Uterus (tissue), 3 donors: ENCODE measurements at regions not wholly inside any gene's neighbourhood (a gene's known extent, or its start where the extent isn't known, plus 50 kb on each side); places are given as distances from the start of the nearest gene placed in this dataset.

Source experiments
- DNase-seq, 2 donors: peaks; one replicate each; pipeline ENCODE4 v3.0.0-alpha.2; 2019 to 2020
- H3K27ac ChIP-seq, 2 donors: fragments of 200-600 bp; sonication (generic); 1 replicate in 1 of 2; 2 replicates in 1 of 2; pipeline ENCODE4 v1.5.1; 2016 to 2018
- H3K27me3 ChIP-seq, 2 donors: fragments of 200-600 bp; sonication (generic); one replicate each; pipeline ENCODE4 v1.5.1; 2018 to 2019; ENCODE audit warnings: control low read depth in 1 of 2
- H3K36me3 ChIP-seq, 2 donors: fragments of 200-600 bp; sonication (generic); one replicate each; pipeline ENCODE4 v1.5.1; 2019; ENCODE audit warnings: control low read depth in 1 of 2
- H3K4me1 ChIP-seq, 2 donors: fragments of 200-600 bp; sonication (generic); one replicate each; pipeline ENCODE4 v1.5.1; 2018 to 2019; ENCODE audit warnings: control low read depth in 1 of 2
- H3K4me3 ChIP-seq, 2 donors: fragments of 200-600 bp; sonication (generic); 1 replicate in 1 of 2; 2 replicates in 1 of 2; pipeline ENCODE4 v1.5.1; 2018 to 2019; ENCODE audit warnings: mild to moderate bottlenecking in 1 of 2
- H3K9me3 ChIP-seq, 2 donors: fragments of 200-600 bp; sonication (generic); one replicate each; pipeline ENCODE4 v1.5.1; 2019; ENCODE audit warnings: control low read depth in 1 of 2
- POLR2A ChIP-seq, 2 donors: fragments of 450-650 bp; IDR thresholded peaks; one replicate each; pipeline ENCODE4 v1.6.1; 2016; ENCODE audit warnings: antibody characterized with exemption in 2 of 2, mild to moderate bottlenecking in 1 of 2, moderate library complexity in 1 of 2
- intact Hi-C: fragments of 100-400 bp; cut with DNase I; formaldehyde crosslinking; loops from one replicate; pipeline ENCODE4 v1.15.1; 2023; ENCODE audit warnings: low total_unique reads
- TF ChIP-seq, protein P1 (sequence below), 4 experiments: fragments of 200-600 bp in 2 of 4; fragments of 450-650 bp in 2 of 4; sonication (generic) in 2 of 4; IDR thresholded peaks; one replicate each; pipeline ENCODE4 v1.5.1; 2016 to 2019; ENCODE audit warnings: antibody characterized with exemption in 4 of 4, mild to moderate bottlenecking in 2 of 4, moderate library complexity in 1 of 4
- donor health status: DM: yes; HTN: yes; CAD: no.

DNA sequence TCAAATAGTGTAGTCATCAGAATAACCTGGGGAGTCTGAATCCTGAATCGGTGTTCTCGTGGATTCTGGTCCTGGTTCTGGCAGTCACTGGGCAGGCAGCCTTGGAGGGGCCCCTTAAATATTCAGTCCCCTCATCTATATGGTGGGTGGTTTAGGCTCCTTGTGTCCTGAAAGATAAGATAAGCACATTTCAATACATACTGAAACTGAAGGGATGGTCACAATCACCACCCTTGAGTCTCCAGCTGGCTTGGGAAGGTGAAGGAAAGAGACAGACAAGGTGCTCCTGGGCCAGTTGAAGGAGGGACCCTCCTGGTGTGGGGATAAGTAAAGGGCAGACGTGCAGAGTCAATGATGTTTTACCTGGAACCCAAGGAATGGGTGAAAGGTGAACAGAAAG, 146.7 kb downstream of the CXCL12 start:
- no peak overlapping the region for H3K27ac ChIP-seq
- no peaks in the 10 kb centered on the region for H3K9me3 ChIP-seq
- H3K4me1 ChIP-seq = no peaks in the 10 kb centered on the region
- TF ChIP-seq, protein P1, sequence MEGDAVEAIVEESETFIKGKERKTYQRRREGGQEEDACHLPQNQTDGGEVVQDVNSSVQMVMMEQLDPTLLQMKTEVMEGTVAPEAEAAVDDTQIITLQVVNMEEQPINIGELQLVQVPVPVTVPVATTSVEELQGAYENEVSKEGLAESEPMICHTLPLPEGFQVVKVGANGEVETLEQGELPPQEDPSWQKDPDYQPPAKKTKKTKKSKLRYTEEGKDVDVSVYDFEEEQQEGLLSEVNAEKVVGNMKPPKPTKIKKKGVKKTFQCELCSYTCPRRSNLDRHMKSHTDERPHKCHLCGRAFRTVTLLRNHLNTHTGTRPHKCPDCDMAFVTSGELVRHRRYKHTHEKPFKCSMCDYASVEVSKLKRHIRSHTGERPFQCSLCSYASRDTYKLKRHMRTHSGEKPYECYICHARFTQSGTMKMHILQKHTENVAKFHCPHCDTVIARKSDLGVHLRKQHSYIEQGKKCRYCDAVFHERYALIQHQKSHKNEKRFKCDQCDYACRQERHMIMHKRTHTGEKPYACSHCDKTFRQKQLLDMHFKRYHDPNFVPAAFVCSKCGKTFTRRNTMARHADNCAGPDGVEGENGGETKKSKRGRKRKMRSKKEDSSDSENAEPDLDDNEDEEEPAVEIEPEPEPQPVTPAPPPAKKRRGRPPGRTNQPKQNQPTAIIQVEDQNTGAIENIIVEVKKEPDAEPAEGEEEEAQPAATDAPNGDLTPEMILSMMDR (IDR thresholded peaks at IDR 0.05) = no peak
- no peak for TF ChIP-seq POLR2A (IDR thresholded peaks at IDR 0.05)
- no peak for DNase-seq
- H3K27me3 ChIP-seq = no peaks in the 10 kb centered on the region
- H3K36me3 ChIP-seq = no peaks in the 10 kb centered on the region
- intact Hi-C loops = no loop called here
- H3K4me3 ChIP-seq = no peak overlapping the region

DNA sequence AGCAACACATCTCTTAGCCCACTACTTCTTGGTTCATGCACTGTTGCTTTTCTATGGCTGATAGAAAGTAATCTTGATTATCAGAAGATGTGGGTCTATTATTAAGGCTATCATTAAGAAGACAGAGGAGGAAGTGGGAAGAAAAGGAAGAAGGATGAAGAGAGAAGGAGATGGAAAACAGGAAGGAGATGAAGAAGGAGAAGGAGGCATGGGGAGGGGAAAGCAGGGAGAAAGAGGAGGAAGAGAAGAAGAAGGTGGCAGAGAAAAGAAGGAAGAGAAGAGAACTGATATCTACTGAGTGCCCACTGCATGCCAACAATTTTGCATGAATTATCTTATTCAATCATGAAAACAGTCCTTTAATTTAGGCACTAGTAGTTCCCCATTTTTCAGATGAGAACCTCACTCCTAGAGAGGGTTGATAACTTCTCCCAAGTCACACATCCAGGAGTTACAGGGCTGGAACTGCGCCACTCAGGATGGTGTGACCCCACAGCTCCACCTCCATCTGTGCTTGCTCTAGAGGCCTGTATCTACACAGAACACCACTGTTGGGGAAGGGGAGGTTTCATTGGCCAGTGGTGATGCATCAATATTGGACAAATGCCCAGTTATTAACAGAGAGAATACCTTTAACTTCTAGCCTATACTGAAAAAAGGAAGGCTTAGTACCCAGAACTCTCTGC, 147.4 kb downstream of the CXCL12 start:
- TF ChIP-seq, protein P1 (IDR thresholded peaks at IDR 0.05) = no peak
- no peak for TF ChIP-seq POLR2A (IDR thresholded peaks at IDR 0.05)
- Histone ChIP-seq H3K27ac (no peak overlapping the region), H3K4me1 (no peaks in the 10 kb centered on the region), H3K36me3 (no peaks in the 10 kb centered on the region), H3K4me3 (no peak overlapping the region), H3K27me3 (no peaks in the 10 kb centered on the region), H3K9me3 (no peaks in the 10 kb centered on the region)
- intact Hi-C loops = no loop called here
- DNase-seq = no peak

DNA sequence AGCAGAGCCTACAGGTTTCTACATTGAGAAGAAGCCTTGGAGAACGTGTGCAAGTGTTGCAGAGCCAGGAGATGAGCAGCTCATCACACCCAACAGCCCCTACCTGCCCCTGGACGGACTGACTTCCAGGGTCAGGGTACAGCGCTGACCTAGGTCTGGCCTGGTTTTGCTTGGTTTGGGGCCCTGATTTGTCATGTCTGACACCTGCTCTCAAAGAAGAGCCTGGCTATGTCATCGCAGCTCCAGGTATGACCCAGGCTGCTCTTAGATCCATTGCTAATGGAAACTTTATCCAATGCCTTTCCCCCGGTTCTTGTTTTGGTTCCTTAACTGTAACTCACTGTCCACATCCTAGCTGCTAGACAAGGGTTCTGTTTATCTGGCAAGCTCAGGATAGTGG, 149.5 kb downstream of the CXCL12 start:
- Histone ChIP-seq H3K36me3 (no peaks in the 10 kb centered on the region), H3K4me1 (no peaks in the 10 kb centered on the region), H3K27me3 (no peaks in the 10 kb centered on the region), H3K9me3 (no peaks in the 10 kb centered on the region), H3K27ac (no peak overlapping the region), H3K4me3 (no peak overlapping the region)
- TF ChIP-seq, protein P1 (IDR thresholded peaks at IDR 0.05) = no peak
- TF ChIP-seq POLR2A (IDR thresholded peaks at IDR 0.05) = no peak
- intact Hi-C loops = no loop called here
- DNase-seq = no peak

DNA sequence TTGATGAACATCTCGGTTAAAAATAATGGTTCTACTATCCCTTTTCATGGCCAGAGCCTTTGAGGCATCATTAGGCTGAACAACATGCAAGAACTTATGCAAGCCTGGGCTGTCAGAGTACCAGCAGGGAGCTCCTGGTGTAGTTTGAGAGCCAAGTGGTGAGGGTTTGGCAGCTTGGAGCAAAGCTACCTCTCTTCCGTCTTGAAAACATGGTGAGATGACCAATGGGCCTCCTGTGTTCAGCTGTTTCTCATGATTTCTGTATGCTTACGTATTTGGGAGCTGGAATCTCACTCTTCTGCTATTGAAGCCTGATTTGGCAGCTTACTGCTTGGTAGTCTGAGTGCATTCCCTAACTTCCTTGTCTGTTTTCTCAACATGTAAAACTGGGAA, 150.4 kb downstream of the CXCL12 start:
- H3K9me3 ChIP-seq = no peaks in the 10 kb centered on the region
- no peaks in the 10 kb centered on the region for H3K36me3 ChIP-seq
- no peak overlapping the region for H3K27ac ChIP-seq
- no peaks in the 10 kb centered on the region for H3K27me3 ChIP-seq
- intact Hi-C loops = no loop called here
- no peaks in the 10 kb centered on the region for H3K4me1 ChIP-seq
- no peak for TF ChIP-seq POLR2A (IDR thresholded peaks at IDR 0.05)
- TF ChIP-seq, protein P1 (IDR thresholded peaks at IDR 0.05) = no peak
- DNase-seq = no peak
- H3K4me3 ChIP-seq = no peak overlapping the region

DNA sequence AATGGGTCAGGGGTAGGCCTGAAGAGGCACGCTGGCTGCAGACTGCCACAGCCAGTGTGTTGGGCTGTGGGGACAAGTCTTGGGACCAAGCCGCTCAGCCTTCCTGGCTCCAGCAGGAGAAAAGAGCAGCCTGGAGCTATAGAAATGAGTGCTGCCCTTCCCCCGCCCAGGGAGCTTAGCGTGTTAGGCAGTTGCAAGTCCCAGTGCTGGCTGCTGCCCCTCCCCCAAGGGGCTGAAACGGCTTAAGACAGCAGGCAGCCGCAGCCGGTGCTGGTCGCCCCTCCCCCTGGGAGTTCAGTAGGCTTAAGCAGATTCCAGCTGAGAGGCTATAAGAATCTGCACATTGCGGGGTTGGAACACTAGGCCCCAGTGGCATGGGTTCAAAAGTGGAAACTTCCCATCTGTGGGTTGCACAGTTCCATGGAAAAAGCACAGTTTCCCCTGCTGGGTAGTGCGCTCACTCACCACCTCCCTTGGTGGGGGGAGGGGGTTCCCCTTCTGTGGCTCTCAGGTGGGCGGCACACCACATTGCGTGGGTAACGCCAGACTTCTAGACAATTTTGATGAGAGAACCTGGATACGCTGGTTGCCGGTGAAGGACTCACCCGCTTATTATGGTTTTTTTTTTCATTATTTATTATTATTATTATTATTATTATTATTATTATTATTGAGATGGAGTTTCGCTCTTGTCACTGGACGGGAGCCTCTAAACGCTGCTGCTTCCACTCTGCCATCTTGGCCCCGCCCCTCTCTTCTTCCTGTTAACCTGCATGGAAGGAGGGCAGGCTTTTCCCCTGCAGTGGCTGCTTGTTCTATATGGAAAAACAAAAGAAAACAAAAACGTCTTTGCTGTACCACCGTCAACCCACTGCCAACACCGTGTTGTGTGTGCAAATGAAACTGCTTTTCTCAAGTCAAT, 151.1 kb downstream of the CXCL12 start:
- no peak overlapping the region for H3K4me3 ChIP-seq
- no peaks in the 10 kb centered on the region for H3K27me3 ChIP-seq
- no peak for DNase-seq
- H3K9me3 ChIP-seq = no peaks in the 10 kb centered on the region
- no peak overlapping the region for H3K27ac ChIP-seq
- TF ChIP-seq POLR2A (IDR thresholded peaks at IDR 0.05) = no peak
- TF ChIP-seq, protein P1 (IDR thresholded peaks at IDR 0.05) = no peak
- H3K4me1 ChIP-seq = no peaks in the 10 kb centered on the region
- intact Hi-C loops = no loop called here
- no peaks in the 10 kb centered on the region for H3K36me3 ChIP-seq
